WTC11 (cell line): ENCODE measurements at regions not wholly inside any gene's neighbourhood (a gene's known extent, or its start where the extent isn't known, plus 50 kb on each side); places are given as distances from the start of the nearest gene placed in this dataset.

ENCODE experiments used
- CREB1 ChIP-seq: sonication (generic); formaldehyde crosslinking; IDR thresholded peaks from 2 replicates; pipeline ENCODE4 v1.8.0; 2023; ENCODE audit warnings: mild to moderate bottlenecking, missing genetic modification reagents
- CTCF ChIP-seq: fragments of 200-600 bp; IDR thresholded peaks from 2 replicates; pipeline ENCODE4 v1.8.0; 2022; ENCODE audit warnings: antibody characterized with exemption
- E2F5 ChIP-seq: sonication (generic); formaldehyde crosslinking; IDR thresholded peaks from 2 replicates; pipeline ENCODE4 v1.8.1; 2022; ENCODE audit warnings: mild to moderate bottlenecking, moderate library complexity, missing genetic modification reagents
- EMX1 ChIP-seq: fragments of 250-450 bp; sonication (Bioruptor Pico); IDR thresholded peaks from 2 replicates; pipeline ENCODE4 v1.8.0; 2021; ENCODE audit warnings: mild to moderate bottlenecking
- ESRRA ChIP-seq: sonication (generic); formaldehyde crosslinking; IDR thresholded peaks from 2 replicates; pipeline ENCODE4 v1.8.1; 2022; ENCODE audit warnings: mild to moderate bottlenecking, missing genetic modification reagents, borderline replicate concordance
- KAT7 ChIP-seq: sonication (generic); formaldehyde crosslinking; IDR thresholded peaks from 2 replicates; pipeline ENCODE4 v1.8.1; 2023; ENCODE audit warnings: missing genetic modification reagents, mild to moderate bottlenecking, borderline replicate concordance
- MAX ChIP-seq: sonication (generic); formaldehyde crosslinking; IDR thresholded peaks from 2 replicates; pipeline ENCODE4 v1.8.0; 2022; ENCODE audit warnings: mild to moderate bottlenecking, missing genetic modification reagents
- NR3C1 ChIP-seq: sonication (generic); formaldehyde crosslinking; conservative IDR thresholded peaks from 2 replicates; pipeline ENCODE4 v1.8.1; 2023; ENCODE audit warnings: low read depth, mild to moderate bottlenecking, missing genetic modification reagents
- SMAD3 ChIP-seq: sonication (generic); formaldehyde crosslinking; IDR thresholded peaks from 2 replicates; pipeline ENCODE4 v1.8.0; 2022; ENCODE audit warnings: missing genetic modification reagents, mild to moderate bottlenecking, borderline replicate concordance
- USF2 ChIP-seq: sonication (generic); formaldehyde crosslinking; IDR thresholded peaks from 2 replicates; pipeline ENCODE4 v1.8.1; 2023; ENCODE audit warnings: mild to moderate bottlenecking, missing genetic modification reagents, moderate library complexity
- ZNF138 ChIP-seq: sonication (generic); formaldehyde crosslinking; conservative IDR thresholded peaks from 2 replicates; pipeline ENCODE4 v1.8.1; 2022; ENCODE audit warnings: mild to moderate bottlenecking, moderate library complexity, missing genetic modification reagents

- no peak for TF ChIP-seq EMX1 (CRISPR knock-in tag)
- no peak for TF ChIP-seq KAT7 (CRISPR knock-in tag)
- no peak for TF ChIP-seq USF2 (CRISPR knock-in tag)
- no peak for TF ChIP-seq CREB1 (CRISPR knock-in tag)
- TF ChIP-seq ZNF138 (CRISPR knock-in tag) = no peak
- TF ChIP-seq E2F5 (CRISPR knock-in tag) = no peak
- no peak for TF ChIP-seq CTCF
- TF ChIP-seq NR3C1 (CRISPR knock-in tag) = no peak
- TF ChIP-seq ESRRA (CRISPR knock-in tag) = no peak
- no peak for TF ChIP-seq SMAD3 (CRISPR knock-in tag)
- TF ChIP-seq MAX (CRISPR knock-in tag) = no peak
Observed at GRCh38 chr3:174431717-174432116, 427.4 kb upstream of the NAALADL2 start.
